ENCODE measurements at regions not wholly inside any gene's neighbourhood (a gene's known extent, or its start where the extent isn't known, plus 50 kb on each side); places are given as distances from the start of the nearest gene placed in this dataset.

DNA sequence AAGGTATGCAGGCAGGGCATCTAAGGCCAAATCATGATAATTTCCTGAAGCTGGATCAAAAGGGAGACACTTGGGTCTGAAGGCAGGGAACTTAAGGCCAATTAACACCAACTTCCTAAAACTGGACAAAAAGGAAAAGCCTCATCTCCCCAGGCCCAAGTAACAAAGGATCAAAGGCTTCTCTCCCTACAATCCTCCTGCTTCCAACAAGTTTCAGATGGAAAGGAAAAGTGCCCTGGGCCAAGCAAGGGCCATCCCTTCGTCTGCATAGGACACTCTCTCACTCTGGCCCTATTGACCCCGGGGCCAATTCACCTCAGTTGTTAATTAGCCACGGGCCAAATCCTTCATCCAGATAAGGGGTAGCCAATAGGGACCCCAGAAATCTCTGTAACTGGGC lies 1335.8 kb upstream of the CDH2 start:
- Histone ChIP-seq H3K27ac (ENCODE audit: insufficient read depth, low read depth, low read length, poor library complexity, severe bottlenecking) (no peak overlapping the region), H3K9me3 (ENCODE audit: control insufficient read depth, low read length) (no peaks in the 10 kb centered on the region), H3K4me1 (ENCODE audit: control insufficient read depth, insufficient read depth, low read length) (no peaks in the 10 kb centered on the region), H3K4me3 (ENCODE audit: insufficient read depth, low read depth, low read length) (no peak overlapping the region), H3K27me3 (ENCODE audit: control insufficient read depth, insufficient read depth, low read length, poor library complexity, severe bottlenecking) (no peaks in the 10 kb centered on the region), H3K36me3 (ENCODE audit: control insufficient read depth, insufficient read depth, low read length) (no peaks in the 10 kb centered on the region)
- 85 to 92% methylated on average over 3 of the region's 3 CpGs for WGBS, 2 experiments

DNA sequence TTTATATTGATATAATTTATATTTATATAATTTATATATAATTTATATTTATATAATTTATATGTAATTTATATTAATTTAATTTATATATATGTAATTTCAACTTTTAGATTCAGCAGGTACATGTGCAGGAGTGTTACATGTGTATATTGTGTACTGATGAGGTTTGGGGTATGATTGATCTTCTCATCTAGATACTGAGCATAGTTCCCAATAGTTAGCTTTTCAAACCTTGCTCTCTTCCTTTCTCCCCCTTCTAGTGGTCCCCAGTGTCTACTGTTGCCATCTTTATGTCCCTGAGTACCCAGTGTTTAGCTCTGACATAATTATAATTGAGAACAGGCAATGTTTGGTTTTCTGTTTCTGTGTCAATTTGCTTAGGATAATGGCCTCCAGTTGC lies 1335.3 kb upstream of the CDH2 start:
- Histone ChIP-seq H3K4me3 (ENCODE audit: insufficient read depth, low read depth, low read length) (no peak overlapping the region), H3K36me3 (ENCODE audit: control insufficient read depth, insufficient read depth, low read length) (no peaks in the 10 kb centered on the region), H3K9me3 (ENCODE audit: control insufficient read depth, low read length) (no peaks in the 10 kb centered on the region), H3K27me3 (ENCODE audit: control insufficient read depth, insufficient read depth, low read length, poor library complexity, severe bottlenecking) (no peaks in the 10 kb centered on the region), H3K4me1 (ENCODE audit: control insufficient read depth, insufficient read depth, low read length) (no peaks in the 10 kb centered on the region), H3K27ac (ENCODE audit: insufficient read depth, low read depth, low read length, poor library complexity, severe bottlenecking) (no peak overlapping the region)

DNA sequence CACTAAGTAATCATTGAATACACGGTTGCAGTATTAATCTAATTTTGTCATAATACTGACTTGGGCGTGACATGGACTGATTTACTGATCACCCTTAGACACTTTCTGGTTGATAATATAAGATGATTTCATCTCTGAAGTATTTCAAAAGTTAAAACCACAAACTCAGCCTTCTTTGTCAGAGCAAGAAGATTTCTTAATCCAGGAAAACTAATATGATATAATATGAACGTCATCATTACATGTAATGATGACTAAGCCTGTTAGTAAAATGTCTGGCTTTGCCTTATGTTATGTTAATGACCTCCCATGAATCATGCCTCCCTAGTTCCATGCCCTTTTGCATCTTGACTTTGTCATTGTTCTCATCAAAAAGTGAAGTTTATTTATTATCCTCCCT lies 1325.0 kb upstream of the CDH2 start:
- H3K9me3 ChIP-seq (ENCODE audit: control insufficient read depth, low read length): no peaks in the 10 kb centered on the region
- H3K27ac ChIP-seq (ENCODE audit: insufficient read depth, low read depth, low read length, poor library complexity, severe bottlenecking): no peak overlapping the region
- no peaks in the 10 kb centered on the region for H3K4me1 ChIP-seq (ENCODE audit: control insufficient read depth, insufficient read depth, low read length)
- no peak overlapping the region for H3K4me3 ChIP-seq (ENCODE audit: insufficient read depth, low read depth, low read length)
- 82 to 84% methylated on average over 1 to 2 of the region's 3 CpGs for WGBS, 2 experiments
- H3K27me3 ChIP-seq (ENCODE audit: control insufficient read depth, insufficient read depth, low read length, poor library complexity, severe bottlenecking): no peaks in the 10 kb centered on the region
- H3K36me3 ChIP-seq (ENCODE audit: control insufficient read depth, insufficient read depth, low read length): no peaks in the 10 kb centered on the region

DNA sequence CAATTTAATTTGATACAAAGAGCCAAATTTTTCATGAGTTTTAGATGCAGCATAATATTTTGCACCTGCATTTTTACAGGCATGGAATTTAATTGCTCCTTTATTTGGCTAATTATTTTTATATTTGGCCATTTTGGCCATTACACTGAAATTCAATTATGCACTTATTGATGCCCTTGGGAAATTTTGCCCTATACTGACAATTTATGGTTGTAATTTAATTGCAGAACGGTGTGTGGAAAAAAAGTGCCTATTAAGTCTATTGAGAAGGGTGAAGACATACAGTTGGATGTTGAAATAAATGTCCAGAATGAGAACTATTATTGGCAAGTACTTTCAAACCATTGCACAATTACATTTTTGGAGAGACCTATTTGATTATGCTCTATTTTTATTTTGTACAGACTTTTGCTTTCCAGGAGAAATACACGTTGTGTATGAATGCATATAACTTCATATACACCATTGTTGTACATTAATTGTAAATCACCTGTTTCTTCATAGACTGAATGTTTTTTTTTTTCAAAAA lies 1319.3 kb upstream of the CDH2 start:
- H3K4me1 ChIP-seq (ENCODE audit: control insufficient read depth, insufficient read depth, low read length): no peaks in the 10 kb centered on the region
- H3K9me3 ChIP-seq (ENCODE audit: control insufficient read depth, low read length): no peaks in the 10 kb centered on the region
- 86 to 100% methylated on average over 1 of the region's 2 CpGs for WGBS, 2 experiments
- no peaks in the 10 kb centered on the region for H3K27me3 ChIP-seq (ENCODE audit: control insufficient read depth, insufficient read depth, low read length, poor library complexity, severe bottlenecking)
- no peak overlapping the region for H3K27ac ChIP-seq (ENCODE audit: insufficient read depth, low read depth, low read length, poor library complexity, severe bottlenecking)
- no peak overlapping the region for H3K4me3 ChIP-seq (ENCODE audit: insufficient read depth, low read depth, low read length)
- H3K36me3 ChIP-seq (ENCODE audit: control insufficient read depth, insufficient read depth, low read length): no peaks in the 10 kb centered on the region

DNA sequence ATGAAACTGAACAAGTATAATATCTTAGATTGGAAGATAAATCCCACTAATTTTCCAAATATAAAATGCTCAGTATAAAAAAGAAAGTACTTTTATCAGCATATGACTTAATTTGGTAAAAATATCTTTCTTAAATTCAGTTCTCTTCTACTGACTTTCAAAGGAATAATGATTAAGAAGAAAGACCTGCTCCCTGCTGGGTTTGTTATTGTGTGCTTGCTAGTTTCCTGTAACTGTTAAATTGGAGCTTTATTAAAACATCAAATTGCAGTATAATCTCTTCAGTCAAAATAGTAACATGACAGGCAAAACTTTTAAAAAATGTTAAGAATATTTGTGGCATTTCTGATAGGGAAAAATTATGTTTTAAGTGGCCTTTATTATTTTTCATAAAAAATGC lies 1317.4 kb upstream of the CDH2 start:
- Histone ChIP-seq H3K27ac (ENCODE audit: insufficient read depth, low read depth, low read length, poor library complexity, severe bottlenecking) (no peak overlapping the region), H3K36me3 (ENCODE audit: control insufficient read depth, insufficient read depth, low read length) (no peaks in the 10 kb centered on the region), H3K27me3 (ENCODE audit: control insufficient read depth, insufficient read depth, low read length, poor library complexity, severe bottlenecking) (no peaks in the 10 kb centered on the region), H3K4me1 (ENCODE audit: control insufficient read depth, insufficient read depth, low read length) (no peaks in the 10 kb centered on the region), H3K9me3 (ENCODE audit: control insufficient read depth, low read length) (no peaks in the 10 kb centered on the region), H3K4me3 (ENCODE audit: insufficient read depth, low read depth, low read length) (no peak overlapping the region)

DNA sequence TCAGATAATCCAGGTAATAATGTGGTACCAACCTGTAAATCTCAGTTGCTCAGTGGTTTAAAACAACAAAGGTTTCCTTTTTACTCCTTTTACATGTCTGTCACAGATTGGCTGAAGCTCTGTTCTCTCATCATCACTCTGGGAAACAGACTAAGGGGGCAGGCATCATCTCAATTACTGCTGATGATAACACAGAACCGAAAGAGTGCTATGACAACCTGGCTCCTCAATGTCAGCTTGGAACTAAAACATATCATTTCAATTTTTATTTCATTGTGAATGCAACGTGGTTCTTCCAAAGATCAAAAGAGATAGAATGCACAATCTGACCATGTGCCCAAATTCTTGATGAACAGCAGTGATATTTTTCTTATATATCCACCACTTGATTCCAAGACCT lies 1315.0 kb upstream of the CDH2 start:
- no peaks in the 10 kb centered on the region for H3K27me3 ChIP-seq (ENCODE audit: control insufficient read depth, insufficient read depth, low read length, poor library complexity, severe bottlenecking)
- no peak overlapping the region for H3K27ac ChIP-seq (ENCODE audit: insufficient read depth, low read depth, low read length, poor library complexity, severe bottlenecking)
- H3K4me1 ChIP-seq (ENCODE audit: control insufficient read depth, insufficient read depth, low read length): no peaks in the 10 kb centered on the region
- H3K36me3 ChIP-seq (ENCODE audit: control insufficient read depth, insufficient read depth, low read length): no peaks in the 10 kb centered on the region
- WGBS, 2 experiments: 83 to 97% methylated on average over 2 of the region's 2 CpGs
- no peak overlapping the region for H3K4me3 ChIP-seq (ENCODE audit: insufficient read depth, low read depth, low read length)
- no peaks in the 10 kb centered on the region for H3K9me3 ChIP-seq (ENCODE audit: control insufficient read depth, low read length)

DNA sequence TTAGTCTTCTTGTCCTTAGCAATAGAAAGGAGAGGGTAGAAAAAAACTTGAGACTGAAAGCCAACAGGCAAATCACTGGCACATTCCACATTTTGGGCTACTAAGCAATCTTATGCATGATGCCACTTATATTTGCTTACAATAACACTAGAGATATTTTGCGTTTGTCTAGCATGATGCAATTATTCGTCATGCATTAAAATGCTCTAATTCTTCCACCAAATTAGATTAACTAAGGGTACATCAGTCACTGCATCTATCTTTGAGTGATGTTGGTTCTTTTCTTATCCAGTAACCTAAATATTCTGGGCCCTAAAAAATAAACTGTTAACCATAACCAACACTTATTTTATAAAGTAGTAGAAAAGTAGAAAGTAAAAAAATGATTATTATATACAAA lies 1311.7 kb upstream of the CDH2 start:
- Histone ChIP-seq H3K4me3 (ENCODE audit: insufficient read depth, low read depth, low read length) (no peak overlapping the region), H3K27me3 (ENCODE audit: control insufficient read depth, insufficient read depth, low read length, poor library complexity, severe bottlenecking) (no peaks in the 10 kb centered on the region), H3K4me1 (ENCODE audit: control insufficient read depth, insufficient read depth, low read length) (no peaks in the 10 kb centered on the region), H3K36me3 (ENCODE audit: control insufficient read depth, insufficient read depth, low read length) (no peaks in the 10 kb centered on the region), H3K9me3 (ENCODE audit: control insufficient read depth, low read length) (no peaks in the 10 kb centered on the region), H3K27ac (ENCODE audit: insufficient read depth, low read depth, low read length, poor library complexity, severe bottlenecking) (no peak overlapping the region)
- WGBS, 2 experiments: 84 to 96% methylated on average over 2 of the region's 2 CpGs

DNA sequence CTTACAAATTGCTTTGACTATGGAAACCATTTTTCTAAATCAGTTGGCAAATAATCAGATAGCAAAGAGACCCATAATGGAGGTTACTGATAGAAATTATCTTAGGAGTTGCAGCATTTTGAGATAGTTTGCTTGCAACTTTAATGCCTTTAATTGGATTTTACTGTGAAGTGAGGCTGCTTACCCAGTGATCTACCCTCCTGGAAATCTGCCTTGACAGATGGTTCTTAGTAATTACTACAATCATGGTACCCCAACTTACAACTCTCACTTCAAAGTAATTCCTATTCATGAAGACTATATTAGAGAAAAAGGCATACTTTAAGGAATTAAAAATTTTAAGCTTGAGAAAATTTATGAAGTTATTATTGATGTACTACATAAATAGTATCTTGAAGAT lies 1288.6 kb upstream of the CDH2 start:
- no peak overlapping the region for H3K27ac ChIP-seq (ENCODE audit: insufficient read depth, low read depth, low read length, poor library complexity, severe bottlenecking)
- H3K27me3 ChIP-seq (ENCODE audit: control insufficient read depth, insufficient read depth, low read length, poor library complexity, severe bottlenecking): no peaks in the 10 kb centered on the region
- no peak overlapping the region for H3K4me3 ChIP-seq (ENCODE audit: insufficient read depth, low read depth, low read length)
- H3K36me3 ChIP-seq (ENCODE audit: control insufficient read depth, insufficient read depth, low read length): no peaks in the 10 kb centered on the region
- no peaks in the 10 kb centered on the region for H3K4me1 ChIP-seq (ENCODE audit: control insufficient read depth, insufficient read depth, low read length)
- no peaks in the 10 kb centered on the region for H3K9me3 ChIP-seq (ENCODE audit: control insufficient read depth, low read length)

DNA sequence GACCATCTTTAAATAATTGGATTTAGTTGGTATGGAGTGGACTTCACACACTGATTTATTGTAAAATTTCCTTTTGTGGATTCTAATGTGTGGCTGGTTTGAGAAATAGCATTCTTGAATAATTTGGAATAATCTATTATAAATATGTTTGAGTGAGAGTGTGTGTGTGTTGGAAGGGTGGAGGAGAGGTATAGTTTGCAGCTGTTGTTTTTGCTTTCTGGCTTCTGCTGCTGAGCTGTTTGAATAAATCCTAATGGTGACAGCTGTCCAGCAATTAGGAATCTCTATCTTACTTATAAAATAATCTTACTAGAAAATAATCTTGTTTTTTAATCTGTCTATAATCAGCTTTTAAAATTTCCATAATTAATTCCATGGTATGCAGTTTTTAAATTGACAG lies 1283.0 kb upstream of the CDH2 start:
- Histone ChIP-seq H3K4me3 (ENCODE audit: insufficient read depth, low read depth, low read length) (no peak overlapping the region), H3K36me3 (ENCODE audit: control insufficient read depth, insufficient read depth, low read length) (no peaks in the 10 kb centered on the region), H3K9me3 (ENCODE audit: control insufficient read depth, low read length) (no peaks in the 10 kb centered on the region), H3K4me1 (ENCODE audit: control insufficient read depth, insufficient read depth, low read length) (no peaks in the 10 kb centered on the region), H3K27ac (ENCODE audit: insufficient read depth, low read depth, low read length, poor library complexity, severe bottlenecking) (no peak overlapping the region), H3K27me3 (ENCODE audit: control insufficient read depth, insufficient read depth, low read length, poor library complexity, severe bottlenecking) (no peaks in the 10 kb centered on the region)

DNA sequence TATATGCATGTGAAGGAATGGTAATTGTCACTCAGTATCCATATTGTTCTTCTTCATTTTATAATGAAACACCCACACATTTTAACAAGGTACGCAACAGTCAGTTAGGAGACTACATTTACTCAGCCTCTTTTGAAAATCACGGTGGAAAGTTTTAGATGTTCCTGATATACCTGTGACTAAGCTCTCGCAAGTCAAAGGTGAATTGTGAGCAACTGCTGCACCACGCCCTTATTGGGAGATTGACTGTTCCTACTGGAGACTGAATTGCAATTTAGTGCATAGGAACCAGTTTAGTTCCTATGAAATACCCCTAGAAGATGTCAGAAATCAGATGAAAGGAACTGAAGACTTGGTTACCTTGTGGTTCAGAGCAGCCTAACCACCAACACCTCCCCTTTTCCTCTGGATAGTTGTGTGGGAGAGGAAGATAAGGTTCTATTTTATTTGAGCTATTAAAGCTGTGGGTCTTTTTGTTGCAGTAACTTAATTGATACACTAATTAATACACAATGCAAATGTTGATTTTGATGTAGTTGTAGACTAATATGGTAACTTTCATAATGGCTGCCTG lies 1280.5 kb upstream of the CDH2 start:
- no peaks in the 10 kb centered on the region for H3K36me3 ChIP-seq (ENCODE audit: control insufficient read depth, insufficient read depth, low read length)
- WGBS, 2 experiments: 97 to 100% methylated on average over 4 of the region's 4 CpGs
- no peak overlapping the region for H3K27ac ChIP-seq (ENCODE audit: insufficient read depth, low read depth, low read length, poor library complexity, severe bottlenecking)
- H3K4me3 ChIP-seq (ENCODE audit: insufficient read depth, low read depth, low read length): no peak overlapping the region
- no peaks in the 10 kb centered on the region for H3K9me3 ChIP-seq (ENCODE audit: control insufficient read depth, low read length)
- no peaks in the 10 kb centered on the region for H3K4me1 ChIP-seq (ENCODE audit: control insufficient read depth, insufficient read depth, low read length)
- no peaks in the 10 kb centered on the region for H3K27me3 ChIP-seq (ENCODE audit: control insufficient read depth, insufficient read depth, low read length, poor library complexity, severe bottlenecking)

DNA sequence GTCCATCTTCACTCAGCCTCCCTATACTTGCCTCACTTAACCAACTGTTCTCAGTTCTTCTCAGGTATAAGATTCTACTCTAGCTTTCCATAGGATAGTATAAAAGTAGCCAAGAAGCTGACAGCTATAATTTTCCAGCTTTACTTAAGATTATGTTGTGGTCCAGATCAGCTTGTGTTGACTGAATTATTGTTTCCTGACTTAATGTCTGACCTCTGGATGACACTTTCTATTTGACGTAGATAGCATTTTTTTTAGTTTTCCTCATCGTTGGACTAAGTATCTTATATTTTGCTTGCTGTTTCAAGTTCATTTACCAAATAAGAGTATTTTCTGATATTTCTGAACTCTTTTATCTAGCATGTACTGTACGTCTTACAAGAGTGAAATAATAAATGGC lies 1272.5 kb upstream of the CDH2 start:
- Histone ChIP-seq H3K27me3 (ENCODE audit: control insufficient read depth, insufficient read depth, low read length, poor library complexity, severe bottlenecking) (no peaks in the 10 kb centered on the region), H3K4me1 (ENCODE audit: control insufficient read depth, insufficient read depth, low read length) (no peaks in the 10 kb centered on the region), H3K27ac (ENCODE audit: insufficient read depth, low read depth, low read length, poor library complexity, severe bottlenecking) (no peak overlapping the region), H3K4me3 (ENCODE audit: insufficient read depth, low read depth, low read length) (no peak overlapping the region), H3K36me3 (ENCODE audit: control insufficient read depth, insufficient read depth, low read length) (no peaks in the 10 kb centered on the region), H3K9me3 (ENCODE audit: control insufficient read depth, low read length) (no peaks in the 10 kb centered on the region)
- 100% methylated on average over 2 to 3 of the region's 3 CpGs for WGBS, 2 experiments
